ENCODE measurements at regions not wholly inside any gene's neighbourhood (a gene's known extent, or its start where the extent isn't known, plus 50 kb on each side); places are given as distances from the start of the nearest gene placed in this dataset.
A peak's percentile ranks its signal among the peaks of the same experiment; 100 is the strongest.
"Not testable (repeated sequence)": the region's sequence is repeated elsewhere in the genome, so short reads cannot be mapped to it uniquely, and the experiment has no call there.

GRCh38 chr6:170193326-170193821 is 97.5 kb downstream of the DLL1 start:
- no peak for DNase-seq

- DNase-seq, result no peak
These were observed 98.0 kb downstream of the DLL1 start for GRCh38 chr6:170192905-170193304.

GRCh38 chr6:170192101-170192500 is 98.8 kb downstream of the DLL1 start:
- not testable (repeated sequence) for DNase-seq

GRCh38 chr6:170190046-170190445 is 100.8 kb downstream of the DLL1 start:
- no peak for DNase-seq

- DNase-seq, result no peak
These were observed 101.6 kb downstream of the DLL1 start for GRCh38 chr6:170189236-170189635.

GRCh38 chr6:170188571-170189001 is 102.3 kb downstream of the DLL1 start:
- DNase-seq, result no peak

- no peak for DNase-seq
These were observed 103.0 kb downstream of the DLL1 start for GRCh38 chr6:170187669-170188566.

GRCh38 chr6:170186941-170187668 is 103.8 kb downstream of the DLL1 start:
- DNase-seq, result no peak

GRCh38 chr6:170186006-170186935 is 104.6 kb downstream of the DLL1 start:
- DNase-seq, result no peak

GRCh38 chr6:170185175-170185978 is 105.5 kb downstream of the DLL1 start:
- no peak for DNase-seq

GRCh38 chr6:170184316-170184715 is 106.6 kb downstream of the DLL1 start:
- no peak for DNase-seq

- no peak for DNase-seq
These were observed 107.4 kb downstream of the DLL1 start for GRCh38 chr6:170183521-170183920.

- no peak for DNase-seq
These were observed 108.1 kb downstream of the DLL1 start for GRCh38 chr6:170182781-170183120.

GRCh38 chr6:170182093-170182780 is 108.6 kb downstream of the DLL1 start:
- DNase-seq, result no peak

GRCh38 chr6:170181338-170181690 is 109.6 kb downstream of the DLL1 start:
- no peak for DNase-seq

GRCh38 chr6:170180671-170181337 is 110.1 kb downstream of the DLL1 start:
- no peak for DNase-seq

GRCh38 chr6:170179616-170180324 is 111.1 kb downstream of the DLL1 start:
- DNase-seq, result no peak

- DNase-seq, result peak; percentile 38
These were observed 112.1 kb downstream of the DLL1 start for GRCh38 chr6:170178561-170179477.

Data from fibroblast of skin of abdomen (primary cell).